Neural crest cell (in vitro differentiated cells): ENCODE measurements at regions not wholly inside any gene's neighbourhood (a gene's known extent, or its start where the extent isn't known, plus 50 kb on each side); places are given as distances from the start of the nearest gene placed in this dataset.
"Not testable (repeated sequence)": the region's sequence is repeated elsewhere in the genome, so short reads cannot be mapped to it uniquely, and the experiment has no call there.

ENCODE experiments used
- DNase-seq: peaks from one replicate; pipeline ENCODE4 v3.0.0; 2021; ENCODE audit warnings: low read depth, mixed read lengths, low spot score
- H3K27ac Mint-ChIP-seq: one replicate; pipeline ENCODE4 v1.8.0; 2021; ENCODE audit warnings: mild to moderate bottlenecking, mixed read lengths; ENCODE audit not compliant: unreplicated experiment
- H3K27me3 Mint-ChIP-seq: 2 replicates; pipeline ENCODE4 v1.8.0; 2021; ENCODE audit warnings: low read depth, mild to moderate bottlenecking, mixed read lengths
- H3K36me3 Mint-ChIP-seq: 2 replicates; pipeline ENCODE4 v1.8.0; 2021; ENCODE audit warnings: low read depth, mild to moderate bottlenecking, mixed read lengths
- H3K4me1 Mint-ChIP-seq: 2 replicates; pipeline ENCODE4 v1.8.0; 2021; ENCODE audit warnings: mixed read lengths
- H3K4me3 Mint-ChIP-seq: one replicate; pipeline ENCODE4 v1.8.0; 2021; ENCODE audit warnings: mild to moderate bottlenecking, mixed read lengths
- H3K9me3 Mint-ChIP-seq: 2 replicates; pipeline ENCODE4 v1.8.0; 2021; ENCODE audit warnings: mixed read lengths

GRCh38 chr16:18725321-18725720, 64.8 kb downstream of the RPS15A start:
- H3K36me3 Mint-ChIP-seq, H3K4me3 Mint-ChIP-seq, H3K27ac Mint-ChIP-seq, H3K27me3 Mint-ChIP-seq, H3K9me3 Mint-ChIP-seq, H3K4me1 Mint-ChIP-seq, DNase-seq: not testable (repeated sequence)

GRCh38 chr16:18719978-18720377, 70.2 kb downstream of the RPS15A start:
- not testable (repeated sequence) for H3K27me3 Mint-ChIP-seq, DNase-seq, H3K36me3 Mint-ChIP-seq, H3K9me3 Mint-ChIP-seq, H3K27ac Mint-ChIP-seq, H3K4me1 Mint-ChIP-seq, H3K4me3 Mint-ChIP-seq

GRCh38 chr16:18712580-18712979, 77.6 kb downstream of the RPS15A start:
- not testable (repeated sequence) for H3K27me3 Mint-ChIP-seq, H3K4me1 Mint-ChIP-seq, H3K4me3 Mint-ChIP-seq, DNase-seq, H3K9me3 Mint-ChIP-seq, H3K27ac Mint-ChIP-seq, H3K36me3 Mint-ChIP-seq

- H3K9me3 Mint-ChIP-seq, H3K4me1 Mint-ChIP-seq, H3K27me3 Mint-ChIP-seq, DNase-seq, H3K36me3 Mint-ChIP-seq, H3K27ac Mint-ChIP-seq, H3K4me3 Mint-ChIP-seq: not testable (repeated sequence)
Observed at GRCh38 chr16:18710659-18711058, 79.5 kb downstream of the RPS15A start.

GRCh38 chr16:18701239-18701638, 88.9 kb downstream of the RPS15A start:
- not testable (repeated sequence) for H3K9me3 Mint-ChIP-seq, H3K4me3 Mint-ChIP-seq, DNase-seq, H3K4me1 Mint-ChIP-seq, H3K36me3 Mint-ChIP-seq, H3K27me3 Mint-ChIP-seq
- peak overlapping the region; percentile 35 for H3K27ac Mint-ChIP-seq

- not testable (repeated sequence) for H3K27ac Mint-ChIP-seq, H3K4me1 Mint-ChIP-seq, H3K9me3 Mint-ChIP-seq, DNase-seq, H3K36me3 Mint-ChIP-seq, H3K4me3 Mint-ChIP-seq, H3K27me3 Mint-ChIP-seq
Observed at GRCh38 chr16:18696029-18696428, 94.1 kb downstream of the RPS15A start.

- not testable (repeated sequence) for H3K27me3 Mint-ChIP-seq, H3K9me3 Mint-ChIP-seq
Observed at GRCh38 chr16:18686079-18686968, 103.8 kb downstream of the RPS15A start.

GRCh38 chr16:18645784-18646183, 83.9 kb upstream of the NOMO2 start:
- not testable (repeated sequence) for H3K4me3 Mint-ChIP-seq, H3K27me3 Mint-ChIP-seq, H3K27ac Mint-ChIP-seq, H3K4me1 Mint-ChIP-seq, H3K9me3 Mint-ChIP-seq, H3K36me3 Mint-ChIP-seq, DNase-seq

More at GRCh38 chr16:18686079-18686968, 103.8 kb downstream of the RPS15A start:
- H3K27ac Mint-ChIP-seq, H3K36me3 Mint-ChIP-seq, H3K4me3 Mint-ChIP-seq, DNase-seq, H3K4me1 Mint-ChIP-seq: not testable (repeated sequence)

- H3K27me3 Mint-ChIP-seq, H3K9me3 Mint-ChIP-seq, H3K4me1 Mint-ChIP-seq, H3K4me3 Mint-ChIP-seq, H3K27ac Mint-ChIP-seq, H3K36me3 Mint-ChIP-seq, DNase-seq: not testable (repeated sequence)
Observed at GRCh38 chr16:18636928-18637327, 75.0 kb upstream of the NOMO2 start.

GRCh38 chr16:18636148-18636547, 74.3 kb upstream of the NOMO2 start:
- not testable (repeated sequence) for H3K36me3 Mint-ChIP-seq, H3K4me3 Mint-ChIP-seq, DNase-seq, H3K27ac Mint-ChIP-seq, H3K27me3 Mint-ChIP-seq, H3K4me1 Mint-ChIP-seq, H3K9me3 Mint-ChIP-seq

- DNase-seq, H3K9me3 Mint-ChIP-seq, H3K27ac Mint-ChIP-seq, H3K4me3 Mint-ChIP-seq, H3K4me1 Mint-ChIP-seq, H3K27me3 Mint-ChIP-seq, H3K36me3 Mint-ChIP-seq: not testable (repeated sequence)
Observed at GRCh38 chr16:18634981-18635380, 73.1 kb upstream of the NOMO2 start.

GRCh38 chr16:18631713-18632112, 69.8 kb upstream of the NOMO2 start:
- H3K27ac Mint-ChIP-seq, H3K36me3 Mint-ChIP-seq, DNase-seq, H3K4me1 Mint-ChIP-seq, H3K4me3 Mint-ChIP-seq, H3K9me3 Mint-ChIP-seq, H3K27me3 Mint-ChIP-seq: not testable (repeated sequence)

GRCh38 chr16:18616993-18617392, 55.1 kb upstream of the NOMO2 start:
- not testable (repeated sequence) for H3K27ac Mint-ChIP-seq, H3K27me3 Mint-ChIP-seq, H3K4me3 Mint-ChIP-seq, H3K4me1 Mint-ChIP-seq, H3K9me3 Mint-ChIP-seq, DNase-seq, H3K36me3 Mint-ChIP-seq

- not testable (repeated sequence) for DNase-seq, H3K36me3 Mint-ChIP-seq, H3K9me3 Mint-ChIP-seq, H3K27me3 Mint-ChIP-seq, H3K27ac Mint-ChIP-seq, H3K4me1 Mint-ChIP-seq, H3K4me3 Mint-ChIP-seq
Observed at GRCh38 chr16:18616137-18616755, 54.3 kb upstream of the NOMO2 start.
